HG03520 (cell line): ENCODE measurements at regions not wholly inside any gene's neighbourhood (a gene's known extent, or its start where the extent isn't known, plus 50 kb on each side); places are given as distances from the start of the nearest gene placed in this dataset.
"Not testable (repeated sequence)": the region's sequence is repeated elsewhere in the genome, so short reads cannot be mapped to it uniquely, and the experiment has no call there.

Experiments
- ATAC-seq: cut with Tn5 transposase; IDR thresholded peaks from one replicate; pipeline ENCODE4 v1.9.1; 2021; ENCODE audit warnings: mild to moderate bottlenecking, moderate library complexity; ENCODE audit not compliant: unreplicated experiment

GRCh38 chr3:181354140-181354539 is 357.6 kb upstream of the SOX2 start:
- ATAC-seq = no peak

GRCh38 chr3:181344331-181344730 is 354.8 kb upstream of the DNAJC19 start:
- no peak for ATAC-seq

DNA sequence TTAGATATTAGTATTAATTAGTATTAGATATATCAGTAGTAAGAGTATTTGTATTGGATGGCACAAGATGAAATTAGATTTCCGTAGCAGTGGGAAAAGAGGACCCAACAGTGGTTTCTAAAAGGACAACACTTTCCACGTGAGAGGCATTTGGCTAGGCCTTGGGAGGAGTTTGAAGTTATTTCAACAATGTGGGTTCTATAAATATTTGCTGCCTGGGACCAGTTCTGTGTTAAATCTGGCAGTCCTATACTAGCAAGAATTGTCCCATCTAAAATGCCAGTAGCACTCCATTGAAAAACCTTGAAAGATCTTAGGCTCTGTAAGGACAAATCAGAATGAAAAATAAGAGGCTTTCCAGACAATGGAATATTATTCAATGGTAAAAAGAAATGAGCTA is 347.1 kb upstream of the DNAJC19 start:
- ATAC-seq = no peak

- ATAC-seq = no peak
Observed at GRCh38 chr3:181333394-181333793, 343.9 kb upstream of the DNAJC19 start.

DNA sequence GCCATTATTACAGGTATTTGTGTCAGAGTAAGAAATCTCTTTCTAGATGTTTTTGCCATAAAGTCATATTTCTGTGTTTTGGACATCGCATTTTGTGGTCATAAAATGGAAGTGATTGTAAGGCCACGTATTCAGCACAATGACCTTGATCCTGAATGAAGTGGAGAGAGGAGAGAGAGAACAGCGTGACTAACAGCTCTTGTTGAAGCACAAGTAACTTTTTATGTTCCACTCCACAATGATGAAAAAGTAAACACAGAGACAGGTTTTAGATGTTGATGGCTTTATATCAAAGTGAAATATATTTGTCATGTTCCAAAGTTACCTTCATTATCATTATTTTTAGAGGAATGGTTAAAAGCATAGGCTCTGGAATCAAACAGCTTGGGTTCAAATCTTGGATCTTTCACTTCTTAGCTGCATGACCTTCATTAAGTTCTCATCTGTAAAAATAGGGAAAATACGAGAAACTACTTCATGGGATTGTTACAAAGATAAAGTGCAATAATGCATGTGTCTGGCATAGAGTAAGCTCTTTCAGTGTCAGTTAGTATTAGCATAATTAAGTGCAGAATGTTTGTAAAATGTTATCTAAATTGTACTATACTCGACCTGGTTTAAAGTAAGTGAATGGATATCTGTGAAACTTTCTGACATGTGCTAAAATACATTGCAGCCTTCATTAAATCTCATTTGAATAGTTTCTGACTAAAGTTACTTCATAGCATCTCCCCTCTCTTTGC is 341.5 kb upstream of the DNAJC19 start:
- no peak for ATAC-seq

DNA sequence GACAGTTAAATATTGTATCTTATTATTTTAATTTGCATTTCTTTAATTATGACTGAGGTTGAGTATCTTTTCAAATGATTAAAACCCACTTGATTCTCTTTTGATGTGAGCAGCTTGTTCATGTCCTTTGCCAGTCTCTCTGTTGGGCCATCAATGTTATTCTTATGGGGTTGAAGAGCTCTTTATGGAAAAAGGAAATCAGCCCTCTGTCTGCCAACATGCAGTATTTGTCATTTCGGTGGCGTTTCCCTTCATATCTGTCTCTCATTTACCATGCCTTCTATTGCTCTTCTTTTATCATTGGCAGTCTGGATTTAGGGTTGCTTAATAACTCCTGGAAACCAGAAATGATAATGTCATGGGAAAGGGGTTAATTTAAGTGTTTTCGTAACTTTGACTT is 340.7 kb upstream of the DNAJC19 start:
- no peak for ATAC-seq

DNA sequence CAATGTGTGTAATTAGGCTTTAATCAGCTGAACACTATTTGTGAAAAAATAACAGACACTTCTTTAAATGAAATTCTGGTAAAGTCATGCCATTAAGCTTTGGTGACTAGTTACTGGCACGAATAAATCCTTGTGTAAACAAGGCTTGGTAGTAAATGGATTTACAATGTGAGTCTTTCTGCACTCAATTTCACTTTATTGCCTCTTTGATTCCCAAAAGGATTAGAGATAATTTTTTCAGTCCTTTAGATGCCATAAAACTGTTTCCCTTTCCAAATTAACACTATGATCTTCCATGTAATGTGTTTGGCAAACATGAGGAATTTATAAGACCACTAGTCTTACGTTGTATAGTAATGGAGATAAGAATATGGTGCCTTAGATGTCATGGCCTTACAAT is 339.5 kb upstream of the DNAJC19 start:
- ATAC-seq = no peak

DNA sequence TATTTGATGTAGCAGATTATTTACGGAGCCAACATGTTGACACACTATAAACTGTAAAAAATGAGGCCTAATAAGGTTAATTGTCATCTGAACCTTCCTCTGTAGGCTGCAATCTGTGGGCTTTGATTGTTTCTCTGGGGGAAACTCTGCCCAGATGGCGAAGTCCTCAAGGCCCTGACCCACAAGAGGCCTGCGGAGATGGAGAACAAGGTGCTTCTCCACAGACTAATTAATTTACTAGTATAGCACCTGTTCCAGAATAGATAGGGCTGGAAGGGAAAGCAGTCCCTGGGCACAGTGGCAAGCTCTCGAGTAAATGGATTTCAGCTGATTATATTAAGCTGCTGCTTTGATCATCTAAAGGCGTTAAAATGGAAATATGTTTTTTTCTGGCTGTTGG is 338.8 kb upstream of the DNAJC19 start:
- no peak for ATAC-seq

DNA sequence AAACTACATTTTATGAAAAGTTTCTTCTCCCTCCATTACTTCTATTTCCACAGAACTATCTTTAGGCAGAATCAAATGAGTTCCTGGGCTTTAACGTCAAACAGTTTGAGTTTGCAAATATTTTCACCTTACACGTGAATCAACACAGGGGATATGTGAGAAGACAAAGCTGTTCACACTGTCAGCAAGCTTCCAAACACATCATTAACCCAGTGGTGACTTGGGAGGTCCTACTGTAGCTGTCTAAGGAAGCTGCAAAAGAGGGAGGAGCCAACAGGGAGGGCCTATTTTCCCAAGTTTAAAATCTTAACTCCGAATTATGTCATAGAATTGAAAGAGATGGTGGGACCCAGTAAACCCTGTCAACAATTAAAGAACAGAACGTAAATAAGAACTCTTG is 337.8 kb upstream of the DNAJC19 start:
- ATAC-seq = no peak

- peak; percentile 82 for ATAC-seq
Observed at GRCh38 chr3:181326637-181327223, 337.2 kb upstream of the DNAJC19 start.

GRCh38 chr3:181324516-181324915 is 335.0 kb upstream of the DNAJC19 start:
- ATAC-seq = not testable (repeated sequence)

- no peak for ATAC-seq
Observed at GRCh38 chr3:181318321-181318720, 328.8 kb upstream of the DNAJC19 start.

- no peak for ATAC-seq
Observed at GRCh38 chr3:181317508-181317907, 328.0 kb upstream of the DNAJC19 start.

- no peak for ATAC-seq
Observed at GRCh38 chr3:181316482-181316881, 326.9 kb upstream of the DNAJC19 start.

DNA sequence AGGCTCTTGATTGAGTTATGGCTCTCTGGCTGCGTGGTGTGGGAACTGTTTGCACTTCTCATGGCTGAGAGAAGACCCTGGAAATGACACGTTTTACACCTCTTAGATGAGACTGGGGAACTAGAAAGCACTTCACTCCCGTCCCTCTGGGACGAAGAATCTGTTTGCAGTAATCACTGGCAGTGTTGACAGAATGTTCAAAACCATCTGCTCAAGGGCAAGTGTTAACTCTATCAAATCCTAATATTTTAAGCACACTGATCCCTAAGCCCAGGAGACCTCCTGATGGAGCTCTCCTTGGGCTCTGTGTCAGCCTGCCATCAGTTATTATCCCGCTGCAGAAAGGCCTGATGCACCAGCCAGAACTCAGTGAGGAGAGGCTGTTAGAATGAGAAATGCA is 323.8 kb upstream of the DNAJC19 start:
- no peak for ATAC-seq

DNA sequence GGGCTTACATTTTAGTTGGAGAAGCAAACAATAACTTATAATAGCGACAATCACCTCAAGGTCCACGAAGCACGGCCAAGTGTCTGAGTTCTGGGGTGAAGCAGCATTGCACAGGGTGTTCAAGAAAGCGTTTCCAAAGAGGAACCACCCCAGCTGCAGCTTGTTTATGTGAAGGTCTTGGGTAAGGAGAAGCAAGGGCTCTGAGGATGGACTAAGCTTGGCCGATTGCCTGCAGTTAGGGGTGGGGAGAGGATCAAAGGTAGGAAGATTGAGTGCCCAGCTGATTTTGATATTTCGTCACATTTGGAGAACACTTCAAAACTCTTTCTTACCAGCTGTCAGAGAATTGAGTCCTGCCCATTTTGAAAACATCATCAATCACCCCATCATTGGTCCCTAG is 321.6 kb upstream of the DNAJC19 start:
- no peak for ATAC-seq

DNA sequence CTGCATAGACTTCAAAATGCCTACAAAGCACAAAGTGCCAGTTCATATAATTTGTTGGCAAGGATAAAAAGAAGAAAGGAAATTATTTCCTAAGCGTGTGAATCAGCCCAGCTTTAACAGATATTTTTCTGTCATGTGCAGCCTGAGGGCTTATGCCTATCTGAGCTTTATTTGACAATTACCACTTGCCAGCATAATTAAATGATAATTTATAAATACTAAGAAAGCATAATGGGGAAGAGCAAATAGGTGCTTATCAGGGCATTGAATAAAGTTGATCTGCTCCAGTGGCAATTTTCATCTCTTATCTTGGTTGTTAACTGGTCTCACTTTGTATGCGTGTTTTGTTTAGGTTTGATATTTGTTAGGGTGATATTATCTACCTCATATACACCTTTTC is 313.4 kb upstream of the DNAJC19 start:
- no peak for ATAC-seq

GRCh38 chr3:181300033-181300432 is 310.5 kb upstream of the DNAJC19 start:
- ATAC-seq = no peak

- ATAC-seq = no peak
Observed at GRCh38 chr3:181298421-181298820, 308.9 kb upstream of the DNAJC19 start.

DNA sequence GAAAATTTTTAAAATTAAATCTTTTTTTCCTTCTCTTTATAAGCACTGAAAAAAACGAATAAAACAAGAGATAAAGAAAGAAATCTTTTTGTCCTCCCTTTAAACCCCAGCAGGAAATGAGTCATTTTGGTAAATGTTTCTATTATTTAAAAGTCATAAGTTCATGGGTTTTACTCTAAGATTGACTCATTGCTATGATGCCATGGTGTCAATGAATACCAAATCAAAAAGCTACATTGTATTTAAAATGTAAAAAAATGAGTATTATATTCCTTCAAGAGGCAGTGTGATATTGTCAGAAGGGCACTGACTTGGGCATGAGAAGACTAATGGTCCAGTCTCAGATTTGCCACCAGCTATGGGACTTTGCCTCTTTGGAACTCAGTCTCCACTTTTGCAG is 303.4 kb upstream of the DNAJC19 start:
- ATAC-seq = peak; percentile 94

GRCh38 chr3:181290941-181291340 is 301.4 kb upstream of the DNAJC19 start:
- no peak for ATAC-seq

DNA sequence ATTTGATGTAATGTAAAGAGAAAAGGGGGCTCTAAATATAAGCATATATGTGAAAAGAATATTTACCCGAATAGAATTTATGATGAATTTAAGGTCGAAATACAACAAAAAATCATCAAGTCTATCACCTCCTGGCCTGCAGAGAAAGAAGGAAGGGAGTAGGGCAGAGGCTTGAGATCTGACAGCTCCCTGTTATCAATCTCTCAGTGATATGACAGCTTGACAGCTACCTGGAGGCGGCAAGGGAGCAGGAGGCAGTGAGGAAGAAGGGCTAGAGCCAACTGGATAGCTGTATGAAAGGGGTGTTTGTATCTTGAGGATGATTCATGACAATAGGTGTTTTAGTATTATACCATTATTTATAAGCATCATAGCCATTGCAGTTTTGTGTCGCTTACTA is 299.8 kb upstream of the DNAJC19 start:
- ATAC-seq = no peak

DNA sequence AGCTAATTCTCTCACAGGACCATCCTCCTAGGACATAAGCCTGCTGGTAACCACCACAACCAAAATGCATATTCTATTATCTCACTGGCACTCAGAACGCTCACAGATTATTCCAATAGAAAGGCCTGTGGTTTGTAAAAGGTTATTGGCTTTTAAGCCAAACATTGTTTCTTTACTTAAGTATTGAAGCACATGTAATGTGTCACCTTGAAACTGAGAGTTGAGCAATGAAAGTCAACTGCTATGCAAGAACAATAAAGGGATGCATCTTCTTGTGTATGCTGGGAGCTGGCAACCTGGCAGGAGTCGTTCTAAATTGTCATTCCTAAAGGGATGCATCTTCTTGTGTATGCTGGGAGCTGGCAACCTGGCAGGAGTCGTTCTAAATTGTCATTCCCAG is 298.6 kb upstream of the DNAJC19 start:
- no peak for ATAC-seq
